Mucosa of descending colon (tissue), 3 donors: ENCODE measurements at regions not wholly inside any gene's neighbourhood (a gene's known extent, or its start where the extent isn't known, plus 50 kb on each side); places are given as distances from the start of the nearest gene placed in this dataset.

Experiments
- ATAC-seq: fragments of 200-7000 bp; cut with Tn5 transposase; one replicate; pipeline ENCODE4 v1.9.1; 2020; ENCODE audit warnings: mild to moderate bottlenecking, moderate library complexity
- DNase-seq, 3 donors: peaks; one replicate each; pipeline ENCODE4 v3.0.0-alpha.2; 2020
- H3K36me3 ChIP-seq: fragments of 200-600 bp; one replicate; pipeline ENCODE4 v1.8.0; 2021; ENCODE audit warnings: low read depth, mild to moderate bottlenecking
- H3K4me1 ChIP-seq: fragments of 200-600 bp; one replicate; pipeline ENCODE4 v1.8.0; 2021; ENCODE audit warnings: low read depth, mild to moderate bottlenecking
- H3K4me3 ChIP-seq: fragments of 200-600 bp; one replicate; pipeline ENCODE4 v1.8.0; 2021; ENCODE audit warnings: mild to moderate bottlenecking
- H3K9me3 ChIP-seq: fragments of 200-600 bp; one replicate; pipeline ENCODE4 v1.8.0; 2021; ENCODE audit warnings: mild to moderate bottlenecking
- CTCF ChIP-seq: fragments of 200-600 bp; IDR thresholded peaks from one replicate; pipeline ENCODE4 v1.8.0; 2022; ENCODE audit warnings: antibody characterized with exemption, mild to moderate bottlenecking
- intact Hi-C, 2 donors: fragments of 100-400 bp; cut with DNase I in 1 of 2; cut with micrococcal nuclease in 1 of 2; formaldehyde crosslinking; loops; one replicate each; pipeline versions ENCODE4 v1.11.0 to v1.11.1; 2022; cut with DNase I, micrococcal nuclease
- donor health status: DM: no; HTN: no; CAD: no; lungs with moderate emphysema.
- donor health status: DM: no; HTN: no; CAD: no.
- donor health status: DM: no; HTN: yes; CAD: no.

GRCh38 chr3:88509582-88509981 lies 359.8 kb downstream of the C3orf38 start:
- Histone ChIP-seq H3K4me3 (no peak overlapping the region), H3K9me3 (no peaks in the 10 kb centered on the region), H3K36me3 (no peaks in the 10 kb centered on the region), H3K4me1 (peaks cover 2% of the 10 kb centered on the region)
- intact Hi-C loops: no loop called here
- no peak for TF ChIP-seq CTCF
- ATAC-seq (peak; percentile 67), DNase-seq (peak in 1 of 3 donors; percentile 5)

DNA sequence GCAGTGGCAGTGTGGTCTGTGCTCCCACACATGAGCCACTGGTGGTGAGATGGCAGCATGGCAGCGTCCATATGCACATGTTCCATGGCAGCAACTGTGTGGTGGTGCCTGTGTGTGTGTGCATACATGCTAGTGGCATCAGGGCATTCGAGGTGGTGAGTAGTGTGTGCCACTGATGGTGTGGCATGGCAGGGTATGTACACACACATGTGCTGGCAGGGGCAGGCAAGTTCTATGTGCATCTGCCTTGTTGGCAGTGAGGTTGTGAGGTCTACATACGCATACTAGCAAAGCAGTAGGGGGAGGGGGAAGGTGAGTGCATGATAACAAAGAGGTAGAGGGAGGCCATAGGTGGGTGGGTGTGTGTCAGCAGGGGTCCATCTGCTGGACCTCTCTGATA lies 378.7 kb downstream of the C3orf38 start:
- H3K36me3 ChIP-seq: no peaks in the 10 kb centered on the region
- no peak overlapping the region for H3K4me3 ChIP-seq
- DNase-seq: no peak
- TF ChIP-seq CTCF: no peak
- ATAC-seq: no peak
- H3K4me1 ChIP-seq: no peaks in the 10 kb centered on the region
- intact Hi-C loops: no loop called here
- no peaks in the 10 kb centered on the region for H3K9me3 ChIP-seq

GRCh38 chr3:88534534-88534933 lies 384.8 kb downstream of the C3orf38 start:
- Histone ChIP-seq H3K4me1 (no peaks in the 10 kb centered on the region), H3K9me3 (no peaks in the 10 kb centered on the region), H3K4me3 (no peak overlapping the region), H3K36me3 (no peaks in the 10 kb centered on the region)
- DNase-seq: no peak
- no peak for ATAC-seq
- no peak for TF ChIP-seq CTCF
- intact Hi-C loops: no loop called here

DNA sequence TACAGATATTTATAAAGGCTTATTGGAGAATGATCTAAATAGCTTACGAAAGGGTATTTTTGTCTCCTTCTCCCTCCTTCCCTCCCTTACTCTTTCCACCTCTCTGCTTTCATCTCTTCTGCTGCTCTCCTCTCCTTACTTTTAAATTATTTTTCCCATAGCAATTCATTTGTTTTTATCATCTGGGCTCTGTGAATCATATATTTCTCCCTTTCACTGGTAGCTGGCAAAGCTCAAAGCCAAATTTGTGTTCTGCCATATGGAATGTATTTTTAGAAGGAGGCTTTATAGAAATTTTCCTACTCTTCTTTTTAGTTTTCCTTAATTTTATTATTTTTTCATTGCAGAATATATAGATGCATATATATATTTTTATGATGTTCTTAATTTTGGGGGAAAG lies 385.8 kb downstream of the C3orf38 start:
- intact Hi-C loops: no loop called here

DNA sequence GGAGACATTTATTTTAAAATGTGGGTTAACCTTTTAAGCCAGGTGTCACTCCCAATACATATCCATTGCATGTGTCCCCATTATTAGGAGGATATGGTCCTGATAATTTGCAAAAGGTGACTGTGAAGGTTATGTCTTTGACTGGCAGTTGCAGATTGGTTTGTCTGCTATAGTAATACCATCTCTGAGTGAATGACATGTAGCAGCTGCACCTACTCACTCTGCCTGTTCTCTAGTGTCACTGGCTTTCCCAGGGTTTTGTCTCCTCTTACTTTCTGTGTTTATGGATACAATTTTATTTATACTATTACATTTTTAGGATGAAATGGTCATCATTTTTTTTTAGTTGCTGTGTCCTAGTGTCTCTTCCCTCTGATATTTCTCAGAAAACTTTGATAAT lies 393.2 kb downstream of the C3orf38 start:
- intact Hi-C loops: no loop called here
- no peak for DNase-seq
- Histone ChIP-seq H3K9me3 (no peaks in the 10 kb centered on the region), H3K4me1 (no peaks in the 10 kb centered on the region), H3K4me3 (no peak overlapping the region), H3K36me3 (no peaks in the 10 kb centered on the region)
- TF ChIP-seq CTCF: no peak
- ATAC-seq: no peak

More for the DNA sequence above, 385.8 kb downstream of the C3orf38 start:
- no peak for ATAC-seq
- Histone ChIP-seq H3K4me3 (no peak overlapping the region), H3K36me3 (no peaks in the 10 kb centered on the region), H3K4me1 (no peaks in the 10 kb centered on the region), H3K9me3 (no peaks in the 10 kb centered on the region)
- DNase-seq: no peak
- no peak for TF ChIP-seq CTCF

- no peak for TF ChIP-seq CTCF
- ATAC-seq: no peak
These were observed 422.7 kb downstream of the C3orf38 start for GRCh38 chr3:88572450-88572849.

More at GRCh38 chr3:88572450-88572849, 422.7 kb downstream of the C3orf38 start:
- Histone ChIP-seq H3K4me3 (no peak overlapping the region), H3K36me3 (no peaks in the 10 kb centered on the region), H3K4me1 (no peaks in the 10 kb centered on the region), H3K9me3 (peaks cover 9% of the 10 kb centered on the region)
- intact Hi-C loops: no loop called here
- DNase-seq: no peak
